GM21526 (cell line): ENCODE measurements at regions not wholly inside any gene's neighbourhood (a gene's known extent, or its start where the extent isn't known, plus 50 kb on each side); places are given as distances from the start of the nearest gene placed in this dataset.
"Not testable (repeated sequence)": the region's sequence is repeated elsewhere in the genome, so short reads cannot be mapped to it uniquely, and the experiment has no call there.

Experiments used
- ATAC-seq: cut with Tn5 transposase; IDR thresholded peaks from one replicate; pipeline ENCODE4 v1.9.1; 2021; ENCODE audit warnings: moderate library complexity; ENCODE audit not compliant: unreplicated experiment, low FRiP score

- not testable (repeated sequence) for ATAC-seq
These were observed 78.2 kb upstream of the RAB12 start for GRCh38 chr18:8531084-8531483.

- ATAC-seq: no peak
These were observed 73.0 kb upstream of the RAB12 start for GRCh38 chr18:8536231-8536630.

GRCh38 chr18:8536922-8537321, 72.3 kb upstream of the RAB12 start:
- no peak for ATAC-seq

- no peak for ATAC-seq
These were observed 71.8 kb upstream of the RAB12 start for GRCh38 chr18:8537400-8537799.

- no peak for ATAC-seq
These were observed 70.3 kb upstream of the RAB12 start for GRCh38 chr18:8538935-8539334.

- no peak for ATAC-seq
These were observed 62.6 kb upstream of the RAB12 start for GRCh38 chr18:8546677-8547076.

- no peak for ATAC-seq
These were observed 61.1 kb upstream of the RAB12 start for GRCh38 chr18:8548186-8548585.

- ATAC-seq: no peak
These were observed 59.9 kb upstream of the RAB12 start for GRCh38 chr18:8549254-8549757.

GRCh38 chr18:8552151-8552550, 57.1 kb upstream of the RAB12 start:
- no peak for ATAC-seq

- no peak for ATAC-seq
These were observed 54.9 kb upstream of the RAB12 start for GRCh38 chr18:8554354-8554753.

GRCh38 chr18:8556424-8556823, 52.8 kb upstream of the RAB12 start:
- ATAC-seq: no peak
